DMS53 treated with DMSO at 0.1 percent for 48 hours (cell line): ENCODE measurements at regions not wholly inside any gene's neighbourhood (a gene's known extent, or its start where the extent isn't known, plus 50 kb on each side); places are given as distances from the start of the nearest gene placed in this dataset.

ENCODE experiments used
- DNase-seq: peaks from one replicate; lab custom pipeline; 2025; ENCODE audit not compliant: unreplicated experiment; lab: John Stamatoyannopoulos, UW

DNA sequence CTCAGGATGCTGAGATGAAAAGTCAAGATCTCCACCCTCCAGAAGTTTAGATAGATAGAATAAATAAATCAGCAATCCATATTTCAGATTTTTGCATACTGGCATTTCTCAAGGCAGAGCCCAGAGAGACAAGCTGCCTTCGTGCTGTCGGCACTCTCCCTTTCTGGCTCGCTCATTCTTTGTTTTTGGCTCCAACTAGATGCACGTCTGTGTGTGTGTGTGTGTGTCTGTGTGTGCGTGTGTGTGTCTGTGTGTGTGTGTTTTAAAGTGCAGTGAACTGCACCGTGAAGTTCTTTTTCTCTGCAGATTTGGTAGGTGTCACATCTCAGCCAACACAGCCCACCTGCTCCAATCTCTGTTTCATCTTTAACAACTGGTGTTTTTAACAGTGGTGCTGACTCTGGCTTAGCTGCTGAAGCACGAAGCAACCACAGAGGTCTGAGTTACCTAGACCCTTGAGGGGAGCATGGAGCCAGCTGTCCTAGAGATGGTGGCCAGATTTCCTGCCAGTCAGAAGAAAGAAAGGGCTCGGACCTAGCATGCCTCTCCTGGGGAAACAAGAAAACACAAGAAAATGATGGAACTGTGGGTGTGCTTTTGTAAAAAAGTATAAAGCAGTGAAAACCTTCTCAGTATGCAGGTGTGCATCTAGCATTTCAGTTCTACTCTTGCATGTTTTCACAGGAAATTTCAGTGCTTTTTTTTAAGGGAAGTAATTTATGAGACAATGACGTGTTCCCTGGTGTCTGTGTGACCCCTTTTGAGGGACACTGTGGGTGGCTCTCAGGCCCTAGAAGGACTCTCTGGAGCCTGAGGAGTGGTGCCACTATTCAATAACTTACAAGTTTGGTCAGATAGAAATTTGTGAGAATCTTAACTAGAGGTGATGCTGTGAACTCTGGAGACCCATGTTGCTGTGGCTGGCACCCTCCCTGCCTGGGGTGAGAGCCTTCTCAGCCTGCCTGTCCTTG lies 364.3 kb downstream of the RNF144A start:
- DNase-seq, result no peak

DNA sequence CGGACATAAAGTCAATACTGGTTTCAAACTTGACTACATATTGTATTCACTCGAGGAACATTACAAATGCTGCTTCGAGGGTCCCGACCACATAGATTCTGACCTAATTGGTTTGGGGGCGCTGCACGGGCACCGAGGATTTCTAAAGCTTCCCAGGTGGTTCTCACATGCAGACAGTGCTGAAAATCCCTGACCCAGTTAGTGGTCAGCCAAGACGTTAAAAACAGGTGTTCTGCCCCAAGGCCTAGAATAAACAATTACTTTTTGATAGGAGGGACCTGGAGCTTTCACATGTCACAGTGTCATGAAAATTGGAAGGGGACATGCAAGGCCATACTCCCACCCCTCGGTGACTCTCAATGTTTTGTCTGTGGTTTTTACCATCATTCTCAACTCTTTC lies 368.9 kb downstream of the RNF144A start:
- DNase-seq, result no peak

DNA sequence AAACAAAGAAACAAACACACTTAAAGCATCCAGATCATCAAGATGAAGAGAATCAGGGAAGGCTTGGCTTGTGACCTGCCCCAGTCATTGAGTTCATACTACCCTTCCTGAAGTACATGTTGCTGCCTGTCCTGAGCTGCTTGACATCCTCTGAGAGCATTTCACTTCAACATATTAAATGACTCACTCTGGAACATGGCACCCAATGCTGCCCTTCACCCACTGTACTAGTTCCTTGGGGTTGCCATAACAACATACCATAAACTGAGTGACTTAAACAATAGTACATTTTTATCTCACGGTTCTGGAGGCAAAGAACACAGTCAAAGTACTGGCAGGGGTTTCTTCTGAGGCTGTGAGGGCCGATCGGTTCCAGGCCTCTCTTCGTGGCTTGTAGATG lies 371.3 kb downstream of the RNF144A start:
- no peak for DNase-seq

DNA sequence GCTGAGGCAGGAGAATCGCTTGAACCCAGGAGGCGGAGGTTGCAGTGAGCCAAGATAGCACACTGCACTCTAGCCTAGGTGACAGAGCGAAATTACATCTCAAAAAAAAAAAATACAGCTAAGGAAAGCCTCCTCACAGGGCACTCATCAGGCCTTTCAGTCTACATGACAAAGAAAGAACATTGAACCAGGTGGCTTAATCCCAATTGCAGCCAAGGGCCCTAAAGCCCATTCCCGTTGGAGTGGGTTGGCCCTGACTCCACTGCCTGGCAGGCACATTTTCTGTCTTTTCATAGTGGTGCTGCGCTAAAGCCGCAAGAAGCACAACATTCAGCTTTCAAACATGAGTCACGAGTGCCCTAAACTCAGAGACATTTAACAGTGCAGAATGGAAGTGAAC lies 372.5 kb downstream of the RNF144A start:
- DNase-seq, result no peak

DNA sequence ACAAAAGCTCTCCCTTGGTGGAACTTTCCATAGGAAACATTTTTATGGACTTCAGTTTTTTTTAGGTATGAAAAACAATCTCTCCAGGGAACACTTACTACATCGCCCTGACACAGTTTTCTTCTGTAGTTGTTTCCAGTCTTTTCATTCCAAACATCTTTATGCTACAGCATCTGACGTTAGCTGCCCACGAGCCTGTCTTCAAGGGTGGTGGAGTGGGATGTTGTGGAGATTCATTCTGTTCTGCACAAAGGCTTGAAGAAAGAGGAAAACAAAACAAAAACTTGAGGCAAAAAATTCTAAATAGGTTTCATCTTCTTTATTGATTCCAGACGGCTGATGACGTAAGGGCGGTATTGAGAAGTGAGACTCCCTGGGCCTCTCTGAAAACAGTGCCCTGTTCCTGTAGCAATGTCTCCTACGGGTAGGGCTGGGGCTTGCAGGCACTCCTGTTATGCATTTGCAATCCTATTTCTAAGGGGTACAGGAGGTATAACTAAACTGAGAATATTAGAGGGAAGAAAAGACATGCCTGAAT lies 375.0 kb downstream of the RNF144A start:
- no peak for DNase-seq

DNA sequence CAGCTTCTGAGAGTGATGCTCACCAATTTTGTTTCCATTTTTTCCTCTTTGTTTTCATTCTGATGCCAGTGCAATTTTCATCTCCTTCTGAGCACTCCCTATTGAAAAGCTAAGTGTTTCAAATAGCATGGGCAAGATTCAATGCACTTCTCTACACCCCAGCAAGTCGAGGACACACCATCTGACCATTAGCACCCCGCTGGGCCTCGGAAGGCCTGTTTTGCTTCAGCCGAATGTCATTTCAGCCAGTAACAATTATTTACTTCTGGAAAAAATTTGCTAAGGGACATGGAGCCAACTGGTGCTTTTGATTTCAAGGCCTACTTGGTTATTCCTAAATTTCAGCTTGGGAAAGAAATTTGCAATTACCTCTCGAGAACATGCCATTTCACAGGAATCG lies 392.4 kb downstream of the RNF144A start:
- no peak for DNase-seq

DNA sequence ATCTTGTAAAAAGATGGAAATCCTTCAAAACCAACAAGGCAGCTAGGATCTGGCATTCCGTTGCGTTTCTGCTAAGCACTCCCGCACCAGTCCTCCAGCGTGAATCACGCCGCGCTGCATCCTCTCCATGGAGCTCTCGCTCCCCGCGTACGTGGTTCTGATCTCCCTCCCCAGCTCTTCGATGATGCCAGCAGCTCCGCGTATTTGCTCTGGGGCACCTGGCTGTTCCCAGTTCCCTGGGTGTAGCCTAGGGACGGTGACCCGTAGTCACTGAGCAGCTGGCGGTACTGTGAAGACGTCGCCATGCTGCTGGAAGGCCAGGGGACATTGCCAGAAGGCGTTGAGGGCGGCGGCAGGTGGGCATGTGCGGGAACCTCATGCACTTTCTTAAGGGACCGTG lies 407.5 kb downstream of the RNF144A start:
- DNase-seq, result no peak

DNA sequence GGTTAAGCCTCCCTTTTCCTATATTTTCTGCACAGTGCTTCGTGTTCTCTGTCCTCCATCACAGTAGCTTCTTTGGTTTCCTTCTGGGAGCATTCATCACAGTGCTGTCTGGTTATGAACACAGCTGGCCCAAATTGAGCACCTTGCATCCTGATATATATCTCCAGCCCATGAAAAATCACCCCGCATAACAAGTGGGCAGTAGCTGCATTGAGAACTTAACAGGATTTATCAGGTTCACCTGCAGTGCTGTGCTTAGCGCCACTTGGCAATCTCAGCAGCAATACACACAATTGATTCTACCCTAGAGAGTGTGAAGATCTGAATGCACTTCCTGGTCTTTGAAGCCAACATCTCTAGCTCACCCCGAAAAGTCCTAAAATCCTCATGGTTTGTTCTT lies 408.0 kb downstream of the RNF144A start:
- DNase-seq, result no peak

DNA sequence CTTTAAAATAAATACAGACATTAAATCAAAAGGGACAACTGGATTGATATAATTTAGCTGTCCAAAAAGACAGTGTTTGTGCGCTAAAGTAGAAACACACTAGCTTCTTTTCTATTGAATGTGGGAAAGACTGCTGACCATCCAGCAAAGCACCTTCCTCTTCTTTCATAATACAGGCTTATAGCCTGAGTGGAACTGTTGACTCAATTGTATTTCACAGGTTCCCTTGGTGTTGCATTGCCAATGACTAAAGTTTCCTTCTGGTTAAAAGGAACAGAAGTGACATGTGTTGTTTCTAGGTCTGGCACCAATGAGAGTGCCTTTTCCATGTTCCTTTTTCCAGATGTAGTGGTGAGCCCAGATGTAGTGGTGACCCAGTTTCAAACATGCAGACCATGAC lies 412.3 kb downstream of the RNF144A start:
- no peak for DNase-seq

DNA sequence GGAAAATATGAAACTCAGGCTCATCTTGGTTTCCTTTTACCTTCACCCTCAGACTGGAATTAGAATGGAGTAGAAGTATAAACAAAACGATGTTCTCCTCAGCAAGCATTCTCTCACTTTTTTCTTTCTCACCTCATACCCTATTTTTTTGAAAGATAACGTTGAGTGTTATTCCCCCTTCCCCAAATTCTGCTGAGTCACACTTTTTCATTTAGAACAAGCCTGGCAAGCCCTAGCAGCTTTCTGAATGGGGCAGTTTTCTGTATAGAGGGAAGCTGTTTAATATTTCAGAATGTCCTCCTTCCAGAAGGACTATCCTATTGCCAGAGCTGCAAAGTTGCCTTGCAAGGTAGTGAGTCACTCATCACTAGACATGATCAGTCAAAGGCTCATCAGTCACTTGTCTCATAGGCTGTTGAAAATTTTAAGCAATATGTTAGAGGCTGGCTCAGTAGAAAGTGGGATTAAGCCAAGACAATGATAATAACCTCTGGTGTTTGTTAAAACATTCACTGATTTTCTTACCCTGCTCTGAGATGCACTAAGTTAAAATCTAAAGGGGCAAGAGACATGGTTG lies 416.1 kb downstream of the RNF144A start:
- no peak for DNase-seq

DNA sequence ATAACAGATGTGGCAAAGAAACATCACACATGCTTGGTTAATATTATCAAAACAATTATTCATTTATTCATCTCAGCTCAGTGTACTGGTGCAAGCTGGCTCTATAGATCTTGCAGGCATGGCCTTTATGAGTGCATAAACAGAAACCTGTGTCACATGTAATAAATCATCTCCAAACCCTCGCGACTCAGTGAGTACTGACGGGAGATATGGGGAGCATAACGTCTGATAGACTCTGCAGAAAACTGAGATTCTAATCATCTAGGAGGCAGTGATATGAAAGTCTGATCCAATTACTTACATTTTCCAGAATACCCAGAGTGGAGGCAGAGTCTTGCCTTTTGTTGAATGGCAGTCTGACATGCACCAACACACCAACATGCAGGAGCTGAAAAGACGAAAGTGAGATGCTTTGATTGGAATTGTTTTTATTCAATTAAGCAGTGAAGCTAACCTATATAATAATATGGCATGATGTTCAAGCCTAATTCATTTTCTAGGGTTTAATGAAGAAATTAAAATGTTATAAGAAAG lies 416.8 kb downstream of the RNF144A start:
- DNase-seq, result no peak

DNA sequence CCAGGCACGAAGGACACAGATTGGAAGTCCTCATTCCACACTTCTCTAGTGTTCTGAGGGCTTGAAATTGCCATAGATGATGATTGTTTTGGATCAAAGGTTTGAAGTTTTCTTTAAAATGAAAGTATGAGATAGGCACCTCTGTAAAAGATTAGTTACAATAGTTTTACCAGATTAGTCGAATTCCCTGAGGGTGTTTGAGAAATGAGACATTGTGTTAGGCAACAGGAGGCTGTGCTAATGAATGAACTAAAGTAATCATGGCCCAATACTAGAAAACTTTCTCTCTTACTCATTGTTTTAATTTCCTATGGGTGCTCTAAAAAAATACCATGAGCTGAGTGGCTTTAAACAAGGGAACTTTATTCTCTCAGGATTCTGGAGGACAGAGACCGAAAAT lies 421.7 kb downstream of the RNF144A start:
- DNase-seq, result no peak

DNA sequence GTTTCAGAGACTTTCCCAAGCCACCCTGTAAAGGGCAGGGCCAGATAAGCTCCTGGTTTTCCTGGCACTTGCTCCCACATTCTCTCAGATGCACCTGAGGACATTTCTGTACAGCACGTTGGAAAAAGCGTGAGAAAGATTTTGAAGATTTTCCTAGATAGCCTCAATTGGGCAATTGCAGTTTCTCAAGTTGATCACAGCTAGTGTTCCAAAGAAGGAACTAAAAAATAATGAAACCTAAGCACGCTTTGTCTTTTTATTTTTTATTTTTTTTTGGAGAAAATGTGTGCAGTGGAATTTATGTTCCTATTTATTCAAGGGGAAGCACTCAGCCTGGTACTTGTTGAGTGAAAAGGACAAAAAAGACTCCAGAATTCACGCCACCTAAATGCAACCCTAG lies 429.1 kb downstream of the RNF144A start:
- DNase-seq, result no peak

DNA sequence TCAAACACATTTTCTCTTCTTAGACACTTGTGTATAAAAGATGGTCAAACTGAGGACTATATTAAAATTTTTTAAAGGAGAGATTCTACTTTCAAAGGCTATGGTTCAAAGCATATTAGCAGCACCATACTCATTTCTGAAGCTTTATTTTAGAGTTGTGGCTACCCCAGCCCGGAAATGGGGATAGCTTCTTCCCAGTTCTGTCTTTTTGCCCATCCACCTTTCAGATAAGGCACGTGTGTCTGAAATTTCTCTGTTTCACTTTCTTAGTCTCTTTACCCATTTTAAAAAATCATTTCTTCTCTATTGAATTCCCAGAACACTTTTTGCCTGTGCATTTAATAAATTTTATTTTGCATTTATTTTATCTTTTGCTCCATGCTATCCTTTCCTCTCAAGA lies 431.5 kb downstream of the RNF144A start:
- no peak for DNase-seq

DNA sequence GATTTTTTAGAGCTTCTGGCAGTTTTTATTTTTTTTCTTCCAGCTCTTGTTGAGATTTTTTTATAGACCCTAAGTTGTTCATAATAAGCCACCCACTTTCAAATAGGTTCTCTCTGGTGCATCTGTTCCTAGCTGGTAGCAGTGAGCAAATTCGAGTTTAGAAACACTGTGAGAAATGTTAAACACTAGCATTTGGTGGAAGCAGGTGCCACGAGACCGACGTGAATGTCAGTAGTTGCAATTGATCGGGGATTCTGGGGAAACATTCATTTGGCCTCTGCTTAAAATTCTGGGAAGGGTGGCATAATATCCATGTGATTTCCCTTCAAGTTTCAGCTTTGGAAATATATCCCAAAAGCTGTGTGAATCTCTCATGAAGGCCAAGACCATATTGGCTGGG lies 435.0 kb downstream of the RNF144A start:
- DNase-seq, result no peak

DNA sequence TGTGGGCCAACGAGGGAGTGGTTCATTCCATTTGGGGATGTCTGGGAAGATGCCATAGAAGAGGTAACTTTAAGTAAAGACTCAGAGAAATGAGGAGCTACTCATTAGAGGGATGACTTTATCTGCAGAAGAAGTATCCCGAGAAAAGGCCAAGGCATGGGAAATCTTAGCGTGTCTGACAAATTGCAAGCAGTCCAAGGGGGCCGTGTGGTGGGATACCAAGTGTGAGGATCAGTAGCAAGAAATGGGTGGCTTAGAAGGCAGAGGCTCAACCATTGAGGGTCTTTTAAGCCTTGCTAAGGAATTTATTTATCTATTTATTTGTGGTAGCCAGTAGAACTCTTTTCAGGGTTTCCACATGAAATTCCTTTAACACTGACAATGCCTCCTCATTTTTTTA lies 436.4 kb downstream of the RNF144A start:
- no peak for DNase-seq

DNA sequence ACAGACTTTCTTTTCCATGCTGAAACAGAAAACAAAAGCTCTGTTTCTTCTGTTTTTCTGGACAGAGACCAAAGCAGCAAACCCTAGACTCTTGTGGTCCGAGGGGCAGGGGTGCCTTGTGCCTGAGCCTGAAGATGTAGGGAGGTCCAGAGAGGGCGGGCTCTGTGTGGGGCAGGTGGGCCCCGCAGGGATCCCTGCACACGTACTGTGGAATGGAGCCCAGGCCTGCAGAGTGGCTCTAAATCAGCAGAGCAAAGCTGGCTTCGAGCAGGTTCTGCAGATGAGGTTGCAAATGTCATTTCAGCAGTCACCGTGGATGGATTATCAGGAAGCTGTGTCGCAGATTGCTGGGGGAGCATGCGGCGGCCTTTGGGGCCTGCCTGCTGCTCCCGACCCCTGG lies 438.6 kb downstream of the RNF144A start:
- no peak for DNase-seq

DNA sequence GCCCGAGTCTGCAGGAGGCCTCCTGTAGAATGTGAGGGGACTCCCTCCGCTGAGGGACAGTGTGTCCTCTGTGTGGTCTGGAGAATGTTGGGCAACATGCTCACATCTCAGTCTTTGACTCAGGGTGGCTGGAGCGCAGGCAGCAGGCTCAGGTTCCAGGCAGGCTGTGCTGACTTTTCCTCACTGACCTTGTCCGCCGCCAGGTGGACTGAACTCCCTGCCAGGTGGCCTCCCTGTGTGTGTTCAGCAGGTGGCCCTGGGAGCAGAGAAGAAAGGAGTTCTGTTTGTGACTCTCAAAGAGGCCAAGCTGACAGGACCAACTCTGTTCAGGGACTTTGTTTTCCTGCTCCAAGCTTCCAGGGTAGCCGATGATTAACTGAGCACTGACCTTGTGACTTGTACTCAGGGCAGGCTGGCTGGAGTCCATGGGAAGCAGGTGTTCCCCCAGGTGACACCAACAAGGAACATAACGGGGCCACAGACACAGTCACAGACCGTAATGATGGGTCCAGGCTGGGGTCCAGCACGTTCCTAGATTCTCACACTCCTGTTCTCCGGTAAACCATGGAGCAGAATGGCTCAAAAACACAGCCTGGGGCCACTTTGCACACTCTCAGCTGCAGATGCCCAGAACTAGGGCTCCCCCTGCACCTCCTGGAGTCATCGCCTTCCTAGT lies 439.8 kb downstream of the RNF144A start:
- DNase-seq, result peak; percentile 83

DNA sequence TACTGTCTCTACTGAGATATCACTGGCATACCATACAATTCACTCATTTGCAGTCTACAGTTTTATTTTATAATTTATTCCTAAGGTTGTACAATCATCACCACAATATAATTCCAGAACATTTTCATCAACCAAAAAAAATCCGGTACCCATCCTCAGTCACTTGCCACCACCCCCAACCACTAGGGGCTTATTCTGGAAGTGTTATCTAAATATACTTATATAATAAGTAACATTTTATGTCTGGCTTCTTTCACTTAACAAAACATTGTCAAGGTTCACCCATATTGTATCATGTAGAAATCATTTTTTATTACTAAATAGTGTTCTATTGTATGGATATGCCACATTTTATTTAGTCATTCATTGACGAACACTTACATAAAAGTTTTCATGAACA lies 440.8 kb downstream of the RNF144A start:
- no peak for DNase-seq

DNA sequence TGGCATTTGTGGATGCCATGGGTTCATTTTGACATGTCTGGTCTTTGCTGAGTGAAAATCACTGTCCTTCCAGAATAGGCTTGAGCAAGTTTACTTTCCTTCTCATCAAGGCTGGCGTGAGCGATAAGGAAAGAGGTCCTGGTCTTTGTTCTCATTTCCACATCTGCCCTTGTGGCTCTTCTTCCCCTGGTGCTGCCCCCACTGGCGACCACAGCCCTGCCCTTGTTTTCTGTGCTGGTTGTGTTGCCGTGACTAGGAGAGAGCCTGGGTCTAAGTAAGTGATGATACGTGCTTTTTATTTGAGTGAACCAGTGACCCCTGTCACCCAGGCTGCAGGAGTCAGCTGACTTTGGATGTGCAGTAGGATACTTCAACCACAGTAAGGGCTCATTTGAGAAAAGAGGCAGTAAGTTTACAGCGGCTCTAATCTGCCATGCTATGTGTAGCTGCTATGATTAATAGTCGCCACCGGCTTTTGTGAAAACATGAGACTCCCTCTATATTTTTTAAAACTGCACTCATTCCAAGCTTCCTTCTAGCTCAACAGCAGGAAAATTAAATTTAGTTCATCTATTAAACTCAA lies 441.7 kb downstream of the RNF144A start:
- no peak for DNase-seq

DNA sequence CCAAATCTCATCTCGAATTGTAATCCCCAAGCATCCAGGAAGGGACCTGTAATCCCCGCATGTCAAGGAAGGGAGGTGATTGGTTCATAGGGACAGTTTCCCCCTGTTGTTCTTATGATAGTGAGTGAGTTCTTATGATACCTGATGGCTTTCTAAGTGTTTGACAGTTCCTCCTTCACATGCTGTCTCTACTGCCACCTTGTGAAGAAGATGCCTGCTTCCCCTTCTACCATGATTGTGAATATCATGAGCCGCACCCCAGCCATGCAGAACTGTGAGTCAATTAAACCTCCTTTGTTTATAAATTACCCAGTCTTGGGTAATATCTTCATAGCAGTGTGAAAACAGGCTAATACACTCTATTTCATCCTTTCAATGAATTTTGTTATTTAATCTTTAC lies 446.7 kb downstream of the RNF144A start:
- DNase-seq, result no peak
